HepG2 (cell line): ENCODE measurements at regions not wholly inside any gene's neighbourhood (a gene's known extent, or its start where the extent isn't known, plus 50 kb on each side); places are given as distances from the start of the nearest gene placed in this dataset.

ENCODE experiments used
- ATAC-seq: fragments of 200-7000 bp; cut with Tn5 transposase; 3 replicates; pipeline ENCODE4 v1.9.1; 2020; ENCODE audit warnings: mild to moderate bottlenecking, moderate library complexity
- BruUV-seq: library from RNA; stranded (reverse); fragments of 400-500 nt; replicated peaks from 2 replicates; lab custom pipeline; 2021; lab: Mats Ljungman, UMichigan
- CTCF ChIA-PET: fragments of 300-600 bp; formaldehyde crosslinking; extraction: SDS; loops from one replicate; lab custom pipeline; 2021; ENCODE audit warnings: low total read pairs, inconsistent platforms, low intra/inter-chr PET ratio; lab: Yijun Ruan, JAX
- POLR2A ChIA-PET: fragments of 350-600 bp; sonication (Branson Sonifier 250); formaldehyde crosslinking; loops from one replicate; lab custom pipeline; 2020; ENCODE audit warnings: antibody characterized with exemption, inconsistent platforms; lab: Yijun Ruan, JAX
- DNase-seq: peaks from one replicate; pipeline ENCODE4 v3.0.0-alpha.2; 2015; ENCODE audit warnings: low spot score
- FAIRE-seq: peaks from 3 replicates; lab custom pipeline; 2011; peaks lifted over from hg19 to GRCh38; lab: Jason Lieb, UNC
- H2AFZ ChIP-seq: one replicate; pipeline ENCODE4 v1.6.1; 2011; ENCODE audit warnings: low read length, inconsistent platforms
- H3K27ac ChIP-seq: fragments of 300-600 bp; 3 replicates; pipeline ENCODE4 v1.8.0; 2011; ENCODE audit warnings: mixed run types, mild to moderate bottlenecking, mixed read lengths, low read length, inconsistent platforms; ENCODE audit not compliant: insufficient read depth; ENCODE audit errors: extremely low read length
- H3K27me3 ChIP-seq, 2 experiments: fragments of 200-600 bp in 1 of 2; 2 replicates in 1 of 2; 3 replicates in 1 of 2; pipeline versions ENCODE4 v1.6.0 to v1.8.0; 2011; ENCODE audit warnings: low read length in 2 of 2, mild to moderate bottlenecking in 2 of 2, moderate library complexity in 2 of 2, inconsistent platforms in 1 of 2; ENCODE audit not compliant: insufficient read depth in 2 of 2, control insufficient read depth in 1 of 2
- H3K36me3 ChIP-seq, 2 experiments: fragments of 200-600 bp in 1 of 2; replicated peaks in 1 of 2; 2 replicates in 1 of 2; 3 replicates in 1 of 2; pipeline versions ENCODE4 v1.5.1 to v1.8.0; 2011; ENCODE audit warnings: low read length in 2 of 2, inconsistent platforms in 1 of 2; ENCODE audit not compliant: insufficient read depth in 2 of 2, control insufficient read depth in 1 of 2
- H3K4me1 ChIP-seq: 2 replicates; pipeline ENCODE4 v1.5.1; 2012; ENCODE audit warnings: low read length, inconsistent platforms; ENCODE audit not compliant: insufficient read depth
- H3K4me2 ChIP-seq: 2 replicates; pipeline ENCODE4 v1.6.0; 2011; ENCODE audit warnings: low read depth, low read length, inconsistent platforms
- H3K4me3 ChIP-seq, 3 experiments: fragments of 200-600 bp in 1 of 3; sonication (generic), shearing (Covaris generic) in 1 of 3; replicated peaks in 1 of 3; 2 replicates each; pipeline ENCODE4 v1.5.1; 2011 to 2016; ENCODE audit warnings: low read length in 3 of 3, inconsistent platforms in 2 of 3, low read depth in 2 of 3, mild to moderate bottlenecking in 2 of 3, control low read depth in 1 of 3, mixed read lengths in 1 of 3; ENCODE audit not compliant: insufficient read depth in 1 of 3
- H3K79me2 ChIP-seq: one replicate; pipeline ENCODE4 v1.6.1; 2011; ENCODE audit warnings: low read length, inconsistent platforms; ENCODE audit not compliant: insufficient read depth
- H3K9ac ChIP-seq: 2 replicates; pipeline ENCODE4 v1.6.0; 2011; ENCODE audit warnings: mild to moderate bottlenecking, low read depth, low read length, inconsistent platforms; ENCODE audit not compliant: insufficient read depth
- H3K9me3 ChIP-seq: 2 replicates; pipeline ENCODE4 v1.5.1; 2012; ENCODE audit warnings: mild to moderate bottlenecking, low read length
- H4K20me1 ChIP-seq: 2 replicates; pipeline ENCODE4 v1.6.0; 2011; ENCODE audit warnings: inconsistent platforms, mild to moderate bottlenecking, low read length, moderate library complexity; ENCODE audit not compliant: insufficient read depth
- MTA1 ChIP-seq: sonication (generic); formaldehyde crosslinking; IDR thresholded peaks from 2 replicates; pipeline ENCODE4 v1.4.0; 2020; ENCODE audit warnings: missing genetic modification reagents, mild to moderate bottlenecking, borderline replicate concordance
- NFE2L1 ChIP-seq: sonication (generic); formaldehyde crosslinking; IDR thresholded peaks from 2 replicates; pipeline ENCODE4 v1.4.0; 2020; ENCODE audit warnings: missing genetic modification reagents, mild to moderate bottlenecking, borderline replicate concordance
- ZNF652 ChIP-seq: IDR thresholded peaks from 2 replicates; pipeline ENCODE4 v1.6.1; 2016; ENCODE audit warnings: low read depth, borderline replicate concordance
- WGBS: methylation state at CpG from one replicate; pipeline ENCODE4 v1.1.6; 2017; ENCODE audit warnings: low lambda C conversion rate; 5-methylcytosine and 5-hydroxymethylcytosine counted together
- in situ Hi-C: cut with HindIII; loops from 2 replicates; pipeline ENCODE4 v1.10.0; 2017; ENCODE audit warnings: low pct_unique_long_range_greater_than_20kb; ENCODE audit not compliant: extremely low pct_ligation_motif_present
- intact Hi-C: fragments of 100-400 bp; cut with micrococcal nuclease; formaldehyde crosslinking; loops from one replicate; pipeline ENCODE4 v1.10.0; 2022; ENCODE audit not compliant: unreplicated experiment
- TF ChIP-seq, protein P1 (sequence below): sonication (generic); formaldehyde crosslinking; IDR thresholded peaks from 2 replicates; pipeline ENCODE4 v1.4.0; 2020; ENCODE audit warnings: mild to moderate bottlenecking, missing genetic modification reagents

DNA sequence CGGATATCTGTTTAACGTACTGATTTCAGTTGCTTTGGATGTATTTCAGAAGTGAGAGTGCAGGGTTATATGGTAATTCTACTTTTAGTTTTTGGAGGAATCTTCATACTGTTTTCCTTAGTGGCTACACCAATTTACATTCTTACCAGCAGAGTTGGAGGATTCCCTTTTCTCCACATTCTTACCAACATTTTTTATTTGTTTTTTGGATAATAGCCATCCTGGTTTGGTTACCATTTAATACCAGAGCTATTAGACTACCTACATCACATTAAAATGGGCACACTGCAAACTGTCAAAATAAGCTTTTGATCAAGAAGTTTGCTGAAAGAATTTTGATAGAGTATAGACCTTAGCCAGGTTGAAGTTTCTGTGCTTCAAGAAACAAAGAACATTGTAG lies 217.2 kb upstream of the CFAP20DC start:
- H3K9ac ChIP-seq = no peak overlapping the region
- no TSS peak for BruUV-seq
- H3K4me2 ChIP-seq = no peak overlapping the region
- H3K9me3 ChIP-seq = no peaks in the 10 kb centered on the region
- no peak for TF ChIP-seq MTA1 (CRISPR knock-in tag)
- TF ChIP-seq, protein P1, sequence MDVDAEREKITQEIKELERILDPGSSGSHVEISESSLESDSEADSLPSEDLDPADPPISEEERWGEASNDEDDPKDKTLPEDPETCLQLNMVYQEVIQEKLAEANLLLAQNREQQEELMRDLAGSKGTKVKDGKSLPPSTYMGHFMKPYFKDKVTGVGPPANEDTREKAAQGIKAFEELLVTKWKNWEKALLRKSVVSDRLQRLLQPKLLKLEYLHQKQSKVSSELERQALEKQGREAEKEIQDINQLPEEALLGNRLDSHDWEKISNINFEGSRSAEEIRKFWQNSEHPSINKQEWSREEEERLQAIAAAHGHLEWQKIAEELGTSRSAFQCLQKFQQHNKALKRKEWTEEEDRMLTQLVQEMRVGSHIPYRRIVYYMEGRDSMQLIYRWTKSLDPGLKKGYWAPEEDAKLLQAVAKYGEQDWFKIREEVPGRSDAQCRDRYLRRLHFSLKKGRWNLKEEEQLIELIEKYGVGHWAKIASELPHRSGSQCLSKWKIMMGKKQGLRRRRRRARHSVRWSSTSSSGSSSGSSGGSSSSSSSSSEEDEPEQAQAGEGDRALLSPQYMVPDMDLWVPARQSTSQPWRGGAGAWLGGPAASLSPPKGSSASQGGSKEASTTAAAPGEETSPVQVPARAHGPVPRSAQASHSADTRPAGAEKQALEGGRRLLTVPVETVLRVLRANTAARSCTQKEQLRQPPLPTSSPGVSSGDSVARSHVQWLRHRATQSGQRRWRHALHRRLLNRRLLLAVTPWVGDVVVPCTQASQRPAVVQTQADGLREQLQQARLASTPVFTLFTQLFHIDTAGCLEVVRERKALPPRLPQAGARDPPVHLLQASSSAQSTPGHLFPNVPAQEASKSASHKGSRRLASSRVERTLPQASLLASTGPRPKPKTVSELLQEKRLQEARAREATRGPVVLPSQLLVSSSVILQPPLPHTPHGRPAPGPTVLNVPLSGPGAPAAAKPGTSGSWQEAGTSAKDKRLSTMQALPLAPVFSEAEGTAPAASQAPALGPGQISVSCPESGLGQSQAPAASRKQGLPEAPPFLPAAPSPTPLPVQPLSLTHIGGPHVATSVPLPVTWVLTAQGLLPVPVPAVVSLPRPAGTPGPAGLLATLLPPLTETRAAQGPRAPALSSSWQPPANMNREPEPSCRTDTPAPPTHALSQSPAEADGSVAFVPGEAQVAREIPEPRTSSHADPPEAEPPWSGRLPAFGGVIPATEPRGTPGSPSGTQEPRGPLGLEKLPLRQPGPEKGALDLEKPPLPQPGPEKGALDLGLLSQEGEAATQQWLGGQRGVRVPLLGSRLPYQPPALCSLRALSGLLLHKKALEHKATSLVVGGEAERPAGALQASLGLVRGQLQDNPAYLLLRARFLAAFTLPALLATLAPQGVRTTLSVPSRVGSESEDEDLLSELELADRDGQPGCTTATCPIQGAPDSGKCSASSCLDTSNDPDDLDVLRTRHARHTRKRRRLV (CRISPR knock-in tag) = no peak
- TF ChIP-seq NFE2L1 (CRISPR knock-in tag) = no peak
- TF ChIP-seq ZNF652 (CRISPR knock-in tag) = no peak
- WGBS = 74% methylated on average over 2 of the region's 2 CpGs
- H3K79me2 ChIP-seq = no peaks in the 10 kb centered on the region
- no peaks in the 10 kb centered on the region for H3K4me1 ChIP-seq
- no peaks in the 10 kb centered on the region for H3K27me3 ChIP-seq
- H2AFZ ChIP-seq = no peak overlapping the region
- POLR2A ChIA-PET = no interaction called here
- in situ Hi-C loops (no loop called here), intact Hi-C loops (no loop called here)
- DNase-seq (no peak), ATAC-seq (no peak), FAIRE-seq (no peak)
- no peak overlapping the region for H3K4me3 ChIP-seq
- no peaks in the 10 kb centered on the region for H3K36me3 ChIP-seq
- no peak overlapping the region for H3K27ac ChIP-seq
- H4K20me1 ChIP-seq = no peaks in the 10 kb centered on the region
- CTCF ChIA-PET = no interaction called here
